ENCODE measurements at regions not wholly inside any gene's neighbourhood (a gene's known extent, or its start where the extent isn't known, plus 50 kb on each side); places are given as distances from the start of the nearest gene placed in this dataset.

DNA sequence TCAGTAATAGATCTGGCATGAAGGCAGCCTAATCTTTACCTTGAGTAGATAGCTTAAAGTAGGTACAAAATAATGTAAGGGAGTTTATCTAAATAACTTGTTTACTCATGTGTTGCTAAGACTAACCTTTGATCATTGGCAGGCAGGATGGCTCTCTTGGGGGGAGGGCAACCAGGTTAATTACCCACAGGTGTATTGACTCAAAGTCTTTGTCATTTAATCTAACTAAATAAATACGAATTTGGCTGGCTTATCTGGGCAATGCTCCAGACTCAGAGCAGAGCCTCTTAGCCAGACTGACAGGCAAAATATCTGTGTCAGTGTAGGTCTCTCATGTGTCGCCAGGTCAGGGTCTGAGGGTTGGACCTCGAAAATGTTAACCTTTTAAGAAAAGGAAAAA lies 283.4 kb upstream of the KLHL1 start:
- TF ChIP-seq, protein P1, sequence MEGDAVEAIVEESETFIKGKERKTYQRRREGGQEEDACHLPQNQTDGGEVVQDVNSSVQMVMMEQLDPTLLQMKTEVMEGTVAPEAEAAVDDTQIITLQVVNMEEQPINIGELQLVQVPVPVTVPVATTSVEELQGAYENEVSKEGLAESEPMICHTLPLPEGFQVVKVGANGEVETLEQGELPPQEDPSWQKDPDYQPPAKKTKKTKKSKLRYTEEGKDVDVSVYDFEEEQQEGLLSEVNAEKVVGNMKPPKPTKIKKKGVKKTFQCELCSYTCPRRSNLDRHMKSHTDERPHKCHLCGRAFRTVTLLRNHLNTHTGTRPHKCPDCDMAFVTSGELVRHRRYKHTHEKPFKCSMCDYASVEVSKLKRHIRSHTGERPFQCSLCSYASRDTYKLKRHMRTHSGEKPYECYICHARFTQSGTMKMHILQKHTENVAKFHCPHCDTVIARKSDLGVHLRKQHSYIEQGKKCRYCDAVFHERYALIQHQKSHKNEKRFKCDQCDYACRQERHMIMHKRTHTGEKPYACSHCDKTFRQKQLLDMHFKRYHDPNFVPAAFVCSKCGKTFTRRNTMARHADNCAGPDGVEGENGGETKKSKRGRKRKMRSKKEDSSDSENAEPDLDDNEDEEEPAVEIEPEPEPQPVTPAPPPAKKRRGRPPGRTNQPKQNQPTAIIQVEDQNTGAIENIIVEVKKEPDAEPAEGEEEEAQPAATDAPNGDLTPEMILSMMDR (IDR thresholded peaks at IDR 0.05; ENCODE audit: control extremely low read depth, extremely low read depth, low read depth, missing control alignments): no peak
- DNase-seq (ENCODE audit: extremely low spot score): no peak
- ChIA-PET POLR2A (no interaction called here), CTCF (interaction anchor here (1.3 kb wide), 1 partner anchor 17 kb away, joined by 3 read pairs; no protein-coding TSS in a partner anchor)

DNA sequence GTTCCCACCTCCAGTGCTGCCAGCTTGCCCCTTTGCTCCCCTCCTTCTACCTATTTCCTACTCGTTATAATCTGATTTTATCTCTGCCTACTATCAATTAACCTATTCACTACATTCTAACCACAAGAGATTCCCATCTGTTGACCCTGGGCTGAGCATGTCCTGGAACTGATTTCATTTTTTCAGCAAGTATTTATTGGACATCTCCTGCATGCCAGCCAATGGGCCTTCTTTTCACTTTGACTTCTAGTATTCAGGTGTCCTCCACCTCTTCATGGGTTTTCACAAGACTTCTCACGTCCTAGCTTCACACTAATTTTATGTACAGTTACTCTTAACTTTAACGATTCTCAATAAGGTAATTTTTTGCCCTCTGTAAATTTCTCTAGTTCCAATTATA lies 282.7 kb upstream of the KLHL1 start:
- POLR2A ChIA-PET: no interaction called here
- no peak for DNase-seq (ENCODE audit: extremely low spot score)
- CTCF ChIA-PET: interaction anchor here (0.9 to 1.3 kb wide), 3 partner anchors 8 to 21 kb away, joined by 3 to 4 read pairs (median 3); no protein-coding TSS in a partner anchor
- TF ChIP-seq, protein P1 (IDR thresholded peaks at IDR 0.05; ENCODE audit: control extremely low read depth, extremely low read depth, low read depth, missing control alignments): no peak

DNA sequence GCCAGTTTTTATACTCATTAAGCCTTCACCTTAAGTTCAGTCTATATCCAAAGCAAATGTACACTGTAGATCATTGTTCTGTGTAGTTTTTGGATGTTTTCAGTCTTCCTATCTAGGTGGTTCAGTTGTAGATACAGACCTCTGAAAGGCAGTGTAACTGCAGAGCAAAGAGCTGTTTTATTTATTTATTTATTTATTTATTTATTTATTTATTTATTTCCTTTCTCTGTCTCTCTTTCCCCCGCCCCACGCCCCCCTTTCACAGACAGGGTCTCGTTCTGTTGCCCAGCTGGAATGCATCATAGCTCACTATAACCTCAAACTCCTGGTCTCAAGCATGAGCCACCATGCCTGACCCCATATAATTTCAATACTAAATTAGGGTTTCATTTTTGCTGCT lies 281.8 kb upstream of the KLHL1 start:
- ChIA-PET CTCF (interaction anchor here (0.9 to 1.1 kb wide), 2 partner anchors 9 to 20 kb away, joined by 3 to 4 read pairs; no protein-coding TSS in a partner anchor), POLR2A (no interaction called here)
- TF ChIP-seq, protein P1 (IDR thresholded peaks at IDR 0.05; ENCODE audit: control extremely low read depth, extremely low read depth, low read depth, missing control alignments): no peak
- no peak for DNase-seq (ENCODE audit: extremely low spot score)

DNA sequence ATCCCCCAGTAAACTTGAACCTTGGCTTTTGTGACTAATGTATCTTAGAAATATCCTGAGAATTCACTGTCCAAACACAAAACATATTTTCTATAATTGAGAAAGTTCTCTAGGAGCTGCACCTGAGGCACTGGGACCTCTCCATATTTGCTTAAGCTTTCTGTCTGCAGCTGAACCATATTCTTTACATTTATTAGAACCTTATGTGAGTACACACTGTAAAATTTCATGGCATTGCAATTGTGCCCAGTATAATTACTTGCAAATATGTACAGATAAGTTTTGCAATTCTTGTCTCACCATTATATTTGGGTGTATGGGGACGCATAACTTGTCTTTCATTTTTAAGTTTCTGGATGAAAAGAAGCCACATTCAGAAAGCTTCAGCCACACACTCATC lies 280.7 kb upstream of the KLHL1 start:
- TF ChIP-seq, protein P1 (IDR thresholded peaks at IDR 0.05; ENCODE audit: control extremely low read depth, extremely low read depth, low read depth, missing control alignments): no peak
- POLR2A ChIA-PET: no interaction called here
- no peak for DNase-seq (ENCODE audit: extremely low spot score)
- CTCF ChIA-PET: no interaction called here

DNA sequence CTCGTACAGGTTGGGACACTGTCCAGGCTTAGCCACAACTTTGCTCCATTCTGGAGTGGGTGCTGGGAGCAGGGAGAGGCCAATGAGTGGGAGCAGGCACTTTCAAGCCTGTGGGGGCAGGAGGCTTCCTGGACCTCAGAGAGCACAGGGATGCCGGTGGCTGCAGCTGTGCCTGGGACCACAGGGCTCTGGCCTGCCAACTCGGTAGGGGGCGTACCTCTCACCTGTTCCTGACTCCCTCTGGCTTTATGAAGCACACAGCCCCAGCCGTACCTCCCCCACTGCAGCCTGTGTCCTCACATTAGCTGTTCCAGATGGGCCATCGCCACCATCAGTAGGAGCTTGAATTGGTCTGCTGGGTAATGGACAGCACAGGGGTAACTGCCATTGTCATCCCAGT lies 278.7 kb upstream of the KLHL1 start:
- POLR2A ChIA-PET: no interaction called here
- TF ChIP-seq, protein P1 (IDR thresholded peaks at IDR 0.05; ENCODE audit: control extremely low read depth, extremely low read depth, low read depth, missing control alignments): no peak
- no peak for DNase-seq (ENCODE audit: extremely low spot score)
- CTCF ChIA-PET: interaction anchor here (1.7 kb wide), 1 partner anchor 13 kb away, joined by 5 read pairs; no protein-coding TSS in a partner anchor

DNA sequence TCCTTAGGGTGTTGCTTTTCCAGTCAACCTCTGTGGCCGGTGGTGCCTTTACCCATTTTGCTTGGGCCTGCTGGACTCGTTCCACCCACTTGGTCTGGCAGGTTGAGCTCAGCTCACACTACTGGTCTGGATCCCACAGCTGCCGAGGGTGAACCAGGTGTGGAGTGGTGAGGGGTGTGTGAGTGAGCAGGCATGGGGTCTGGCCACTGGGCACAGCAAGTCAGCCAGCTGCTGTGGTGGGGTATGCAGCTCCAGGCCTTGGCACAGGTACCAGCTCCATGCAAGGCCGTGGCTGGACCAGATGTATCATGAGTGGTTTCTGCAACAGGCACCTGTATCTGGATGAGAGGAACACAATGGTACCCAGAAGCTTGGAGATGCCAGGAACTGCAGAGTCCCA lies 277.6 kb upstream of the KLHL1 start:
- ChIA-PET POLR2A (no interaction called here), CTCF (no interaction called here)
- TF ChIP-seq, protein P1 (IDR thresholded peaks at IDR 0.05; ENCODE audit: control extremely low read depth, extremely low read depth, low read depth, missing control alignments): no peak
- DNase-seq (ENCODE audit: extremely low spot score): no peak

DNA sequence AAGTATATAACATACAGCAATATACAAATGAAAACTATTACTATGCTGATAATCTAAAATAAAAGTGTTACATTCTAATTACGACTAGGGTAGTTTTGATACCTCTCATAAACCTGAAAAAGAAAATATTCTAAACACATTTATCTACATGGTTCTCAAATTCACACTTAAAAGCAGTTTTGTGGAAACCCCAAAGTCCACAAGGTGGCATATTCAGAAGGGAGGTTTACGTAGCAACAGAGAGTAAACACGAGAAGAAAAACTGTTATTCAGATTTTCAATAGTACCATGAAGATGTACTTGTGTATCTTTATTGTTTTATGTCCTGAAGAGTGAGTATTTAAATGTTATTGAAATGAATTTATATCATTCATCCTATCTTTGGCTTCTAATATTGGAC lies 275.9 kb upstream of the KLHL1 start:
- TF ChIP-seq, protein P1 (IDR thresholded peaks at IDR 0.05; ENCODE audit: control extremely low read depth, extremely low read depth, low read depth, missing control alignments): no peak
- ChIA-PET POLR2A (no interaction called here), CTCF (no interaction called here)
- no peak for DNase-seq (ENCODE audit: extremely low spot score)

Measured in GM10248 (cell line).